GM18907 (cell line): ENCODE measurements at regions not wholly inside any gene's neighbourhood (a gene's known extent, or its start where the extent isn't known, plus 50 kb on each side); places are given as distances from the start of the nearest gene placed in this dataset.
"Not testable (repeated sequence)": the region's sequence is repeated elsewhere in the genome, so short reads cannot be mapped to it uniquely, and the experiment has no call there.

ENCODE experiments used
- ATAC-seq: cut with Tn5 transposase; IDR thresholded peaks from one replicate; pipeline ENCODE4 v1.9.1; 2021; ENCODE audit warnings: mild to moderate bottlenecking, moderate library complexity; ENCODE audit not compliant: unreplicated experiment

- no peak for ATAC-seq
These were observed 138.0 kb upstream of the HS3ST2 start for GRCh38 chr16:22675745-22676540.

- ATAC-seq = no peak
These were observed 136.7 kb upstream of the HS3ST2 start for GRCh38 chr16:22677024-22677830.

GRCh38 chr16:22678311-22678710 is 135.7 kb upstream of the HS3ST2 start:
- no peak for ATAC-seq

DNA sequence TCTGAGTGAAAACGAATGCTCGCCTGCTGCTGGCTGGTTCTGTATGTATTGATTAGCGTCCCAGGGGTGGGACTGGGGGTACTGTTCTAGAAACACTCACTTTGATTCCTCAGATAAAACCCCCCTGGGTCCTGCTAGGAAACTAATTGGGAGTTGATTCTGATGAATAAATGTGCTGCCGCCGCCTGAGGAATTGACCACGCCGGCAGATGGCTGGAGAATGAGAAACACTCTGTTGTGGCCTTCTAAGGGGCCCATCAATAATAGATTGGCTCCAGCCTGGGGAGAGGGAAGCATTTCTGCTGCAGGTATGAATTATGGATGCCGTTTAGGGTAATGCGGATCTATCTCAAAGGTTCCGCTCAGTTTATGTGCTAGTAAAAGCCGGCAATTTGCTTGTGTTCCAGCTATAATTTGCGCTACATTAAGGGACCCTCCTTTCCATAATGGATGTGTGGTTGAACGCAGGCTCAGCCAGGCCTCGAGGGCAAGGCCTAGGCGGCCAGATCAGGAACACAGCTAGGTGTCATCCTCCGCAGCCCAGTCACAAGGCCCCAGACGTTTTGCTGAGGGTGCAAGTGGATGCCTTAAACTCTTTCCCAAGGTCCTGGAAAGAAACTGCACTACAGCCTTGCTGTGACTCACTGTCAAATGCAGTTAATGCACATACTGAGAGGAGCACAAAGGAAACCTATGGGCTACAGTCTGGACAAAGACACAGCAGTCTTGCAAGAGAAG is 132.2 kb upstream of the HS3ST2 start:
- no peak for ATAC-seq

- ATAC-seq = no peak
These were observed 130.7 kb upstream of the HS3ST2 start for GRCh38 chr16:22683258-22683657.

DNA sequence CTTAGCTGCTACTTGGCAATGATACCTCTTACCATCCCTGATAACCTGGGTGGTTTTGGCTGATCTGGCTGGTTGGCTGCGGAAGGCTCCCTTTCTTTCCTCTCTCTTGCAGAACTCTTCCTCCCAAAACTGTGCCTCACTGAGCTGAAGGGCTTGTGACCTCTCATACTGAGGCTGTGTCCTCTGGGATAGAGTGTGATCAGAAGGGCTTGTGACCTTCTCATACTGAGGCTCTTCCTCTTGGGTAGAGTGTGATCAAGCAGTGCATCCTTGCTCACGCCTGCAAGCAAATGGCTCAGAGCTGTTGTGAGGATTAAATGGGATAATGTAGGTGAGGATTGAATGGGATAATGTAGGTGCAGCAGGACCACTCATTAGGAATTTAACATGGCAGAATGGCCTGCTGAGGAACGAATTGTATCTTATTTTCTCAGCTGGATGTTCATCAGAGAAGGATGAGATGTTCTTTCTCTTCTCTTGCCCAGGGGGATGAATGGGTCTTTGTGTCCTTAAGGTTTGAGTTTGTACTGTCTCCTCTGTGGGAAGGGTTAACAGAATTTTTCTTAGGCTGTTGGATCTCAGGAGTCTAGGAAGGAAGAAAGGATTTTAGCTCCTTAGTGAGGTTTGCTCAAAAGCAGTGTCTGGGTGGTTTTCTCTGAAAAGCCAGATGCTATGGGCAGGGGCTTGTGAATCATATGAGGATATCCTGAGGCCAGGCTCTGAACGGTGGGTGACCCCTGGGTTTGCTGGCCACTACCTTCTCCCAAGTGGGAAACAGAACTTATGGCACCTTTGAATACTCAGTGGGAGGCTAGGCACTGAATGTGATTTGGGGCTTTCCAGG is 130.0 kb upstream of the HS3ST2 start:
- no peak for ATAC-seq

- ATAC-seq = no peak
These were observed 129.1 kb upstream of the HS3ST2 start for GRCh38 chr16:22684574-22685458.

DNA sequence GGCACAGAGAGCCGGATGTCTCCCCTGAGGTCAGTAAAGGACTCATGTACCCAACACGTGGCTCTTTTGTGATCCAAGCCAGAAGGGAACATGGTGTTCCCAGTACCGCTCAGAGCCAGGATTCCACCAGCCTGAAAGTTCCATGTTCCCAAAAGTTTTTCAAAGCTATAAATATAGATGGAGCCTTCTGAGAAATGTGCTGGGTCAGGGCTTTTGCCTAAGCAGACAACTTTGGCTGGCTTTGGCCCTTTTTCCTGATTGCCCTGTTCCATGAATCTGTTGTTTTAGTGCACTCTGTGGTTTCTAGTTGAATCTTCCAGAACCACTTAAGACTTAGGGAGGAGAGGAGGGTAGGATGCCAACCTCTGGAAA is 128.5 kb upstream of the HS3ST2 start:
- ATAC-seq = no peak

GRCh38 chr16:22687031-22687530 is 126.9 kb upstream of the HS3ST2 start:
- ATAC-seq = no peak

- no peak for ATAC-seq
These were observed 125.5 kb upstream of the HS3ST2 start for GRCh38 chr16:22688463-22688862.

DNA sequence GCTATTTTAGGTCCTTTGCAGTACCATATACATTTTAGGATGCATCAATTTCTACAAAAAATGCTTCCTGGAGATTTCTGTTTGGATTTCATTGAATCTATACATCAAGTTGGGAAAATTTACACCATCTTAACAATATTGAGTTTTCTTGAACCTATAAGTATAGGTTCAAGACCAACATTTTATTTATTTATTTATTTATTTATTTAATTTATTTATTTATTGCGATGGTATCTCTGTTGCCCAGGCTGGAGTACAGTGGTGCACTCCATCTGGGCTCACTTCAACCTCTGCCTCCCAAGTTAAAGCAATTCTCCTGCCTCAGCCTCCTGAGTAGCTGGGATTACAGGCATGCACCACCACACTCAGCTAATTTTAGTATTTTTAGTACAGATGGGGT is 125.0 kb upstream of the HS3ST2 start:
- no peak for ATAC-seq

DNA sequence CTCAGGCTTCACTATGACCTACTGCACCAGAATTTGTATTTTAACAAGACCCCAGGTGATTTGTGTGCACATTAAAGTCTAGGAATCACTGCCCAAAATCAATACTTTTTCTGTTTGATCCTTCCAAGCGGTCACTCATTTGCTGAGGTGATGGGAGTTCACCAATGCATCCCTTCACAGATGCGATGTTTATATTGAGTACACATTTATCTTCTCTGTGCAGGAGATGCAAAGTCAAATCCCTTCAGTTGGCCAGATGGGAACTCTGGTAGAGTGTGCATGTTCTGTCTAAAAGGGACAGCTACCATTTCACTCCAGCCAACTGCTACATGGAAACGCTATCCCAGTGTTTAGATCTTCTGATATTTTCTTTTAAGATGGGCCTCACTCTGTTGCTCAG is 122.6 kb upstream of the HS3ST2 start:
- ATAC-seq = no peak

- no peak for ATAC-seq
These were observed 121.9 kb upstream of the HS3ST2 start for GRCh38 chr16:22692034-22692433.

DNA sequence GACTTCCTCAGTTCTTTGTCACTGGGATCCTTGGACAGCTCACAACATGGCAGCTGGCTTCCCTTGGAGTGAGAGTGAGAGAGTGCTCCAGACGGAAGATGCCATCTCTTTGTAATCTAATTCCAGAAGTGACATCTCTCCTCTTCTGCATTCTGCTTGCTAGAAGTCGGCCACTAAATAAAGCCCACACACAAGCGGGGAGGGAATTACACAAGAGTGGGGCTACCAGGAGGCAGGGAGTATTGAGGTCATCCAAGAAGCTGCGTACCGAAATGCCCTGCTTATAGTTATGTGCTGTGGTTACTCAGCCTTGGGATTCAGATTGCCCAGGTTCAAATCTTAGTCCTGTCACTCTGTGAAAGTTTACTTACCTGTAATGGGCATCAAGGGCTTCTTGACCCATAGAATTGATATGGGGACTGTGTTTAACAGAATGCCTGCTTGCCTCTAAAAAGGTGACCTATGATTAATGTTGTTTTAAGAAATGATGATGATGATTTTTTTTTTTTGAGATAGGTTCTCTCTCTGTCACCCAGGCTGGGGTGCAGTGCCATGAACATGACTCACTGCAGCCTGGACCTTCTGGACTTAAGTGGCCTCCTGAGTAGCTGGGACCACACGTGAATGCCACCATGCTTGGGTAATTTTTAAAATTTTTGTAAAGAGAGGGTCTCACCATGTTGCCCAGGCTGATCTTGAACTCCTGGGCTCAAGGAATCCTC is 120.9 kb upstream of the HS3ST2 start:
- no peak for ATAC-seq

GRCh38 chr16:22693638-22694340 is 120.2 kb upstream of the HS3ST2 start:
- ATAC-seq = no peak

GRCh38 chr16:22694887-22695382 is 119.0 kb upstream of the HS3ST2 start:
- no peak for ATAC-seq

GRCh38 chr16:22695773-22696172 is 118.2 kb upstream of the HS3ST2 start:
- ATAC-seq = not testable (repeated sequence)

DNA sequence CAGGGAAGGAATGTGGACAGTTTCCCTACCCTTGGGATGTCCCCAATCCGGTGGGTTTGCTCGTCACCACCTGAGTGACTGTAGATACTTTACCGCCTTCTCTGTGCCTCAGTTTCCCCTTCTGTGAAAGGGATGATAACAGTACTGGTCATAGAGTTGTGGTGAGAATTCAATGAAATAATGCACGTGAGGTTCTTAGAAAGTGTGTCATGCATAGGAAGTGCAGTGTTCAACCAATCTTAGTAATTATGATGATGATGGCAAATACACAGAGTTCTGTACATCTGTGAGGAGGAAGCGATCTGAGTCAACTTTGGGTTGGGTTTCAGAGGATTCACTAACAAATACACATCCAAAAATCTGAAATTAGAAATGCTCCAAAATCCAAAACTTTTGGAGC is 114.6 kb upstream of the HS3ST2 start:
- ATAC-seq = no peak
